ENCODE measurements at regions not wholly inside any gene's neighbourhood (a gene's known extent, or its start where the extent isn't known, plus 50 kb on each side); places are given as distances from the start of the nearest gene placed in this dataset.

- no peak for DNase-seq
- intact Hi-C loops (cut with DNase I) = no loop called here
These were observed 86.5 kb upstream of the CXCL12 start for GRCh38 chr10:44471410-44471809.

DNA sequence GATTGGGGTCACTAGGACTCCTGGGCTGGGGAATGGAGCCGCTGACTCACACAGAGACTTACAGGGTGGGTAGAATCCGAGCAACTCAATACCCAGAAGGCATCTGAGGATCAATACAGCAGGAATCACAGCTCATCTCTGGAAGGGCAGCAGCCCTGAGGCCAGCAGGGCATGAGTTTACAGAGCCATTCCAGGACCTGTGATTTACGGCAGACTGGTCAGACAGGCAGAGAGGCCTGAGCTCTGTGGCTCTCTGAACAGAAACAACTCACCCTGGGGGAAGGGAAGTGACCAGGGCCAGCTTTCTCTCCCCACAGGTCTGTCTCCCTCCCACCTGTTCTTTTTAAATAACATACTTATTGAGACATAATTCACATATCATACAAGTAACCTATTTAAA is 88.2 kb upstream of the CXCL12 start:
- intact Hi-C loops (cut with DNase I) = no loop called here
- no peak for DNase-seq

DNA sequence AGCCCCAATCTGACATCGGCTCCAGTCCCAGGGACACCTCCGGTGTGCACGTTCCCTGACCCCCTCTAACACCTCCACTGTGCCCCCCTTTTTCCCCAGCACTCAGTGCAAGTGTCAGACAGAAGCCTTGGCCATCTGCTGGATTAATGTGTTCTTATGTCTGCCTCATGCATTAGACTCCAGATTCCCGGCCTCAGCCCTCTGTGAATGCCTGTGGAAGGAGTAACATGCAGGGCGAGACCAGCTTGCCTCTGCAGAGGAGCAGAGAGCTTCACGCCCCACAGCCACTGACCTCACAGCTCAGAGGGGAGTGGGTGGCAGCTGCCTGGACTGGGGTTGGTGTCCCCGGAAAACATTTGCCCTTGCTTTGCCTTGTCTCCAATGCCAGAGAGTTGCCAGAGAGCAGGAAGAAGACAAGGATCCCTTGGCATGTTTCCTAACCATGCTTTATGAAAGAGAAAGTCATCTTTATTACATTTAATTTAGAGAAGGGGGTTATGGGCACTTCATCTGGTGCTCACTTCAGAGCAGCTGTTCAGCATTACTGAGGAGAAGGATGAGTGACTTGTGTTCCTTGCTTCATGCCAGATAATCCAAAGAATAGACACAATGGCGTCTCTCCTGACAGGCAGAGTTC is 91.6 kb upstream of the CXCL12 start:
- peak in 1 of 42 donors; percentile 32 for DNase-seq
- intact Hi-C loops (cut with DNase I) = no loop called here

DNA sequence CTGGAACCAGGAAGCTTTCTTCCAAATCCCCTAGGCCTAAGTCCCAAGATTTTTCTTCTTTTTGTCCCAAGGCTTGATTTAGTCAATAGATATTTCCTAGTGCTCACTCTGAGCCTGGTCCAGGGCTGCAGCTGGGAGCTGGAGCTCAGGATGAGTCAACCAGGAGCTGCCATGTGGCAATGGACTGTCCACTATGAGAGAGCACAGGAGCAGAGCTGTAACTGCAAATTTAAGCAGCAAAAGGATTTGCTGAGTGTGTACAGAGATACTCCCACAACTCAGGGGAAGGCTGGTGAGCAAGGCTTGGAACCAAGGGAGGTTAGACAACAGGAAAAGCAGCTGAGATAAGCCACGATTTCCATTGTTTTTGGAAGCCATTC is 92.1 kb upstream of the CXCL12 start:
- no peak for DNase-seq
- intact Hi-C loops (cut with DNase I) = no loop called here

DNA sequence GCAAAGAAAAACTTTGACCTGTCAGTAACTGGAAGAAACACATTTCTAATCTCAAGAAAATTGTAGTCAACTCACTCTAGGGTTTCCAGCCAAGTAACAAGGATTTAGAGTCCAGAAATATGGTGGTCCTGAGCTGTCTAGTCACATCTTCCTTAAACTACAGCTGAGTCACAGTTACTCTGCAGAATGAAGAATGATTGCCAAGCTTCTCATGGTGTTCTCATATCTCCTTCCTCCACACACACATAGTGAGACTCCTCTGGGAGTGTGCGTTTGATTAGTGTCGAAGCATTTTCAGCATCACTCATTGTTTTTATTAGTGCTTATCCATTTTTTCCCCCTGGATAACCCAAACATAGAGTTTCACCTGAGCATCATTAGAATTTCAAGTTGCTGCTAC is 93.1 kb upstream of the CXCL12 start:
- DNase-seq = no peak
- intact Hi-C loops (cut with DNase I) = no loop called here

- peak in 3 of 42 donors; percentile 27 to 35 (median 29) for DNase-seq
- intact Hi-C loops (cut with DNase I) = no loop called here
These were observed 94.2 kb upstream of the CXCL12 start for GRCh38 chr10:44478876-44479705.

- intact Hi-C loops (cut with DNase I) = no loop called here
- no peak for DNase-seq
These were observed 107.8 kb upstream of the CXCL12 start for GRCh38 chr10:44492678-44493077.

GRCh38 chr10:44498222-44498621 is 113.3 kb upstream of the CXCL12 start:
- intact Hi-C loops (cut with DNase I) = no loop called here
- DNase-seq = no peak

DNA sequence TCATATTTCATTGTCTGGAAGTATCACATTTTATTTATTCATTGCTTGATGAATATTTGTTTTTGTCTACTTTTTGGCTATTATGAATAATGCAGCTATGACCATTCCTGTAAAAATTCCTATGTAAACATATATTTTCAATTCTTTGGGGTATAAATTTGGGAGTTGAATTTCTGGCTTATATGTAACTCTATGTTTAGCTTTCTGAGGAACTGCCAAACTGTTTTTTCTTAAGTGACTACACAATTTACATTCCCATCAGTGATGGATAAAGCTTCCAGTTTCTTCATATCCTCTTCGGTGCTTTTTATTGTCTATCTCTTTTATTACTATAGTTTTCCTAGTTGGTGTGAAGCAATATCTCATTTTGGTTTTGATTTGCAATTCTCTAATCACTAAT is 115.6 kb upstream of the CXCL12 start:
- intact Hi-C loops (cut with DNase I) = no loop called here
- DNase-seq = no peak

- intact Hi-C loops (cut with DNase I) = no loop called here
These were observed 121.5 kb upstream of the CXCL12 start for GRCh38 chr10:44506386-44506785.

DNA sequence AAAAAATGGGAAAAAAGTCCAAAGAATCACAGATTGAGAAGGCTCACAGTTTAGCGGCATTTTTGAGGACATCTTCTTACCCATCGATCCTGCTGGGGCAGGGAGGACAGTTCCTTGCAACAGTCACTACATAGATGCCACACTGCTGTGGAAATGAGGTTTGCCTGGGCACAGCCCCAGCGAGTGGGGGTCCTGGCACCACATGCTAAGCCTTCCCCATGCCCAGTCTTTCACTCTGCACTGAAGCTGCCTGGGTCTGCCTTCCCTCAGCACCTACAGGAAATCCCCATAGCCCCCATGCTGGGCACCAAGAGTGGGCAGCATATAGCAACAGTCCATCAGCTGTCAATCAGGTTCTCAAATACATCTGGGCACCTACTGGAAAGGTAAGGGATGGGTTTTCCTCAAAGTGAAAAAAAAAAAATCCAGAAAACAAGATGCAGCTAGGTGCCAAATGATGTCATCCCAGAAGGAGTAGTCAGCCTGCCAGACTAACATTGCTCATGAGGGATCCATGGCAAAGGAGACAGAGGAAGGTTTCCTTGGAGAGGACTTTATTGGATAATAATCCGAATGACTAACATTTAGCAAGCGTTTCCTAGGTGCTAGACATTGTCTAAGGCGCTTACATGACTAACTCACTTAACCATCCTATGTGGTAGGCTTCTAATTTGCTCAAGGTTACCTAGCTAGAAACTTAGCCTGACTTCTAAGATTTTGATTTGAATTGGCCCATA is 125.7 kb upstream of the CXCL12 start:
- intact Hi-C loops (cut with DNase I) = no loop called here
- DNase-seq = no peak

More at GRCh38 chr10:44506386-44506785, 121.5 kb upstream of the CXCL12 start:
- no peak for DNase-seq

DNA sequence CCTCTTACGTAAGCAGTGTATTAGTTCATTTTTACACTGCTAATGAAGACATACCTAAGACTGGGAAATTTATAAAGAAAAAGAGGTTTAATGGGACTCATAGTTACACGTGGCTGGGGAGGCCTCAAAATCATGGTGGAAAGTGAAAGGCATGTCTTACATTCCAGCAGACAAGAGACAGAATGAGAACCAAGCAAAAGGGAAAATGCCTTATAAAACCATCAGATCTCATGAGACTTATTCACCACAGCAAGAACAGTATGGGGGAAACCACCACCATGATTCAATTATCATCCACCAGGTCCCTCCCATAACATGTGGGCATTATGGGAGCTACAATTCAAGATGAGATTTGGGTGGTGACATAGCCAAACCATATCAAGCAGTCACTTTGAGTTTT is 126.3 kb upstream of the CXCL12 start:
- intact Hi-C loops (cut with DNase I) = no loop called here
- DNase-seq = no peak

DNA sequence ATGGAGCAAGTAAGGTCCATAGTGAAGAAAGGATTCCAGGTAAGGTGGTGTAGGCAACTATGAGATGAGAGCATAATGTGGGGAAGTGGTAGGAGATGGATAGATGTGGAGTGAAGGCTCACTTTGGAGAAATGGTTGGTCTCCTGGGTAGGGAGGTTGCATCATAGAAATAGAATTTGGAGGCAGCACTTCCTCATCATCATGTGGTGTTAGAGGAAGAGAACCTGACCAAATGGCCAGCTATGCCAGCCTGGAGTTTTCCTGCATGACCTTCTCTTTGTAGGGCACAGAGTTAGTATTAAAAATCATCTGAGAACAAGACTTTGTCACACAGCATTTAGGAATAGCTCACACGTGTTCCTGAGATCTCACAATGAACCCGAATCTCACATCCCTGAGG is 126.7 kb upstream of the CXCL12 start:
- no peak for DNase-seq
- intact Hi-C loops (cut with DNase I) = no loop called here

DNA sequence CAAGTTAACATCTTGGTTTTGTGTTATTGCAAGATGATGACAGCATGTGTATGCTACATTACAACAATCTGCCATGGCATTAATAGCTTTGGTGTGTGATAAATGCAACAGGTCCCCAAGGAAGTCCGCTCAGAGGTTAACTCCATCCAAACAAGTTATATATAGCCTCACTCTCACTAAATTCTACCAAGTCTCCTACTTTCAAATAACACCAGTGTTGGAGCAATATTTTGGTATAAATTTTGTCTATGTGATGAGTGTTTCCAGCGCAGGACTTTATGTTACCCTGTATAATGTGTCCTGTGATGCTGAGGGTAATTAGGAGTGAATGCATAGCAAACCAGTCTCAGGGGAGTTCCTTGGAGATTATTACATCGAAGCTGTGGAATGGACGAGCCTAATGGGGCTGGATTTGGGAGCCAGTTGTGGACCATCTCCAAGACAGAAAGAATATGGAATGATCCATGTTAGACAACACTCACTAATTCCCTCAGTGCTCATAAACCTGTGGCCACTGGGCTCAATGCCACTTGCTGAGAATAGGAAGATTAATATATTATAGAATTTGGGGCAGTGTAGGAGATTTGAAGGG is 127.6 kb upstream of the CXCL12 start:
- intact Hi-C loops (cut with DNase I) = no loop called here
- no peak for DNase-seq

DNA sequence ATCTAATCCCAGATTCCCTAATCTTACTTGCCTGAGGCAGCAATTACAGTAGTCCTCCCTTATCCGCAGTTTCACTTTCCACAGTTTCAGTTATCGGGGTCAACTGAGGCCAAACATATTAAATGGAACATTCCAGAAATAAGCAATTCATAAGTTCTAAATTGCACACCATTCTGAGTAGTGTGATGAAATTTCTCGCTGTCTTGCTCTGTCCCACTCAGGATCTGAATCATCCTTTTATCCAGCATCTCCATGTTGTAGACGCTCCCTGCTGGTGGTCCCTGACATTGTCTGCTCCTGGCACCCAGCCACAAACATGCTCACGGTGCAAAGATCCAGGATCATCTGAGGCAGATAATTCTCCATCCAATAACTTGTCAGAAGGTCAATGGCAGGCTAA is 128.7 kb upstream of the CXCL12 start:
- intact Hi-C loops (cut with DNase I) = no loop called here
- no peak for DNase-seq

- intact Hi-C loops (cut with DNase I) = no loop called here
These were observed 132.0 kb upstream of the CXCL12 start for GRCh38 chr10:44516891-44517290.

GRCh38 chr10:44517635-44518034 is 132.7 kb upstream of the CXCL12 start:
- intact Hi-C loops (cut with DNase I) = no loop called here
- DNase-seq = no peak

More at GRCh38 chr10:44516891-44517290, 132.0 kb upstream of the CXCL12 start:
- no peak for DNase-seq

- no peak for DNase-seq
- intact Hi-C loops (cut with DNase I) = no loop called here
These were observed 134.5 kb upstream of the CXCL12 start for GRCh38 chr10:44519361-44519760.

GRCh38 chr10:44520651-44521050 is 135.8 kb upstream of the CXCL12 start:
- intact Hi-C loops (cut with DNase I) = no loop called here
- DNase-seq = no peak

DNA sequence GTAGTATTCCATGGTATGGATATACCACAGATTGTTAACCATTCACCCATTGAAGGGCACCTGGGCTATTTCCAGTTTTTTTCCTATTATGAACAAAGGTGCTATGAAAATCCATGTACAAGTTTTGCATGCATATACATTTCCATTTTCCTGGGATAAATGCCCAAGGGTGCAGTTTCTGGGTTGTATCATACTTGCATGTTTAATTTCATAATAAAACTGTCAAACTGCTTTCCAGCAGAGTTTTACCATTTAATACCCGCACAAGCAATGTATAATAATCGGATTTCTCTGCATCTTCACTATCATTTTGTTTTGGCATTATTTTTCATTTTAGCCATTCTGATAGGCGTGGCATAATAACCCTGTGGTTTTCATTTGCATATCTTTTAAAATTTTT is 154.3 kb upstream of the CXCL12 start:
- intact Hi-C loops (cut with DNase I) = no loop called here

More for the DNA sequence above, 154.3 kb upstream of the CXCL12 start:
- no peak for DNase-seq

All from head of caudate nucleus (tissue), 42 donors.